Astrocyte of the hippocampus (primary cell): ENCODE measurements at regions not wholly inside any gene's neighbourhood (a gene's known extent, or its start where the extent isn't known, plus 50 kb on each side); places are given as distances from the start of the nearest gene placed in this dataset.

Source experiments
- DNase-seq: peaks from one replicate; pipeline ENCODE4 v3.0.0; 2011; ENCODE audit warnings: low read depth, low spot score

- no peak for DNase-seq
These were observed 683.5 kb upstream of the GRM7 start for GRCh38 chr3:6177417-6177816.

- DNase-seq = peak; percentile 66
These were observed 681.2 kb upstream of the GRM7 start for GRCh38 chr3:6179761-6180160.

GRCh38 chr3:6180171-6180570 is 680.7 kb upstream of the GRM7 start:
- peak; percentile 31 for DNase-seq

- no peak for DNase-seq
These were observed 678.4 kb upstream of the GRM7 start for GRCh38 chr3:6182476-6182875.

GRCh38 chr3:6182909-6183308 is 678.0 kb upstream of the GRM7 start:
- no peak for DNase-seq

- DNase-seq = no peak
These were observed 671.5 kb upstream of the GRM7 start for GRCh38 chr3:6189384-6189783.

- DNase-seq = no peak
These were observed 656.0 kb upstream of the GRM7 start for GRCh38 chr3:6204891-6205290.

- no peak for DNase-seq
These were observed 644.5 kb upstream of the GRM7 start for GRCh38 chr3:6216135-6217026.

- no peak for DNase-seq
These were observed 640.5 kb upstream of the GRM7 start for GRCh38 chr3:6220447-6220846.

- no peak for DNase-seq
These were observed 638.8 kb upstream of the GRM7 start for GRCh38 chr3:6222069-6222468.

- no peak for DNase-seq
These were observed 637.3 kb upstream of the GRM7 start for GRCh38 chr3:6223572-6223971.

- no peak for DNase-seq
These were observed 631.8 kb upstream of the GRM7 start for GRCh38 chr3:6228958-6229683.

- no peak for DNase-seq
These were observed 631.0 kb upstream of the GRM7 start for GRCh38 chr3:6229778-6230410.

GRCh38 chr3:6242104-6242503 is 618.8 kb upstream of the GRM7 start:
- no peak for DNase-seq

GRCh38 chr3:6248528-6248927 is 612.4 kb upstream of the GRM7 start:
- DNase-seq = no peak

GRCh38 chr3:6249679-6250078 is 611.2 kb upstream of the GRM7 start:
- no peak for DNase-seq

GRCh38 chr3:6250167-6250566 is 610.7 kb upstream of the GRM7 start:
- DNase-seq = no peak

GRCh38 chr3:6251612-6252400 is 609.1 kb upstream of the GRM7 start:
- DNase-seq = peak; percentile 7

GRCh38 chr3:6254490-6254889 is 606.4 kb upstream of the GRM7 start:
- DNase-seq = no peak

- DNase-seq = no peak
These were observed 605.7 kb upstream of the GRM7 start for GRCh38 chr3:6255229-6255628.

- no peak for DNase-seq
These were observed 600.2 kb upstream of the GRM7 start for GRCh38 chr3:6260551-6261191.
